Posterior vena cava (tissue), 2 donors: ENCODE measurements at regions not wholly inside any gene's neighbourhood (a gene's known extent, or its start where the extent isn't known, plus 50 kb on each side); places are given as distances from the start of the nearest gene placed in this dataset.
"Not testable (repeated sequence)": the region's sequence is repeated elsewhere in the genome, so short reads cannot be mapped to it uniquely, and the experiment has no call there.

Source experiments
- DNase-seq: peaks from one replicate; pipeline ENCODE4 v3.0.0-alpha.2; 2020; ENCODE audit warnings: low spot score
- intact Hi-C, 2 donors: fragments of 100-400 bp; cut with DNase I; formaldehyde crosslinking; loops; one replicate each; pipeline versions ENCODE4 v1.14.1 to v1.14.2; 2022 to 2023
- donor health status: DM: yes; HTN: yes; CAD: no.
- donor health status: DM: yes; HTN: yes; CAD: no.

GRCh38 chr3:33919312-33920120 lies 121.1 kb downstream of the PDCD6IP start:
- no peak for DNase-seq

GRCh38 chr3:33920511-33920910 lies 122.1 kb downstream of the PDCD6IP start:
- DNase-seq = no peak
- intact Hi-C loops = no loop called here

More at GRCh38 chr3:33919312-33920120, 121.1 kb downstream of the PDCD6IP start:
- intact Hi-C loops = no loop called here

- no peak for DNase-seq
- intact Hi-C loops = no loop called here
Measured at GRCh38 chr3:33921608-33922007, 123.2 kb downstream of the PDCD6IP start.

GRCh38 chr3:33926998-33927605 lies 128.7 kb downstream of the PDCD6IP start:
- intact Hi-C loops = no loop called here
- no peak for DNase-seq

- intact Hi-C loops = no loop called here
- no peak for DNase-seq
Measured at GRCh38 chr3:33929813-33930212, 131.4 kb downstream of the PDCD6IP start.

- DNase-seq = no peak
- intact Hi-C loops = no loop called here
Measured at GRCh38 chr3:33931512-33931911, 133.1 kb downstream of the PDCD6IP start.

- DNase-seq = no peak
- intact Hi-C loops = no loop called here
Measured at GRCh38 chr3:33932010-33932764, 133.8 kb downstream of the PDCD6IP start.

GRCh38 chr3:33936171-33936920 lies 137.9 kb downstream of the PDCD6IP start:
- DNase-seq = no peak
- intact Hi-C loops = no loop called here

- DNase-seq = no peak
- intact Hi-C loops = no loop called here
Measured at GRCh38 chr3:33936921-33937525, 138.6 kb downstream of the PDCD6IP start.

GRCh38 chr3:33937628-33938027 lies 139.2 kb downstream of the PDCD6IP start:
- intact Hi-C loops = no loop called here
- no peak for DNase-seq

- no peak for DNase-seq
- intact Hi-C loops = no loop called here
Measured at GRCh38 chr3:33940149-33940548, 141.7 kb downstream of the PDCD6IP start.

GRCh38 chr3:33940736-33941135 lies 142.3 kb downstream of the PDCD6IP start:
- intact Hi-C loops = no loop called here
- no peak for DNase-seq

- intact Hi-C loops = no loop called here
- no peak for DNase-seq
Measured at GRCh38 chr3:33941804-33942203, 143.4 kb downstream of the PDCD6IP start.

- DNase-seq = no peak
- intact Hi-C loops = no loop called here
Measured at GRCh38 chr3:33942483-33943150, 144.2 kb downstream of the PDCD6IP start.

- DNase-seq = no peak
- intact Hi-C loops = no loop called here
Measured at GRCh38 chr3:33943277-33943676, 144.8 kb downstream of the PDCD6IP start.

GRCh38 chr3:33946612-33947011 lies 148.2 kb downstream of the PDCD6IP start:
- intact Hi-C loops, DNase-seq: not testable (repeated sequence)

GRCh38 chr3:33947272-33948195 lies 149.1 kb downstream of the PDCD6IP start:
- intact Hi-C loops = no loop called here
- DNase-seq = no peak

GRCh38 chr3:33949074-33949473 lies 150.6 kb downstream of the PDCD6IP start:
- intact Hi-C loops = no loop called here
- no peak for DNase-seq
